ENCODE measurements at regions not wholly inside any gene's neighbourhood (a gene's known extent, or its start where the extent isn't known, plus 50 kb on each side); places are given as distances from the start of the nearest gene placed in this dataset.

- no peak for FAIRE-seq
These were observed 215.3 kb upstream of the SEMA6D start for GRCh38 chr15:47502041-47502440.

GRCh38 chr15:47503876-47504275 lies 213.4 kb upstream of the SEMA6D start:
- no peak for FAIRE-seq

DNA sequence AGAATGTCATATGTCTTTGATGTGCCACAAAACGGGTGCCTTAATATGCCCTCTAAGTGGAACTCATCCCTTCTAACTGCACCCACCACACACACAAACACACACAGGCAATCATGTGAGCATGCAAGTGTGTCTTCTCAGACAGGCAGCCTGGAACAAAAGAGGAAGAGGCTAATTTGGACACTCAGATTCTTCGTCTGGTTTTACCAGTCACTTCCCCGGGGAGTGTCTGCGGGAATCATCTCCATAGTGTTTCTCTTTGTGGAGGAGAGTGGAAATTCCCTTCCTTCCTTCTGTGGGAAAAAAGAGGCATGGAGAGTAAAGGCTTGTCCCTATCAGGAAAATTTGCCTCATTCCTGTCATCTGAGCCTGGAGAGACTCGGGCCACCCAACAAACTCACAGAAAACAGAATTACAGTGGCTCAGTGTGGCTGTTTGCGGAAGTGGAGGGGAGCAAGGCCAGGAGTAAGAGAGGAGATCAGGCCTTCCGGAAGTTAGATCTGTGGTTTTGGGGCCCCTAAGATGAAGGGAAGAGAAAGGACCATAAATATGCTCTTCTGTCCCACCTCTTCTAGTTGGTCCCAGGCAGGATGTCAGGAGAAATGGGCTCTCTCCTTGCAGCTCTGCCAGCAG lies 212.6 kb upstream of the SEMA6D start:
- FAIRE-seq, result no peak

- no peak for FAIRE-seq
These were observed 211.5 kb upstream of the SEMA6D start for GRCh38 chr15:47505712-47506328.

GRCh38 chr15:47506329-47507100 lies 210.8 kb upstream of the SEMA6D start:
- FAIRE-seq, result no peak

DNA sequence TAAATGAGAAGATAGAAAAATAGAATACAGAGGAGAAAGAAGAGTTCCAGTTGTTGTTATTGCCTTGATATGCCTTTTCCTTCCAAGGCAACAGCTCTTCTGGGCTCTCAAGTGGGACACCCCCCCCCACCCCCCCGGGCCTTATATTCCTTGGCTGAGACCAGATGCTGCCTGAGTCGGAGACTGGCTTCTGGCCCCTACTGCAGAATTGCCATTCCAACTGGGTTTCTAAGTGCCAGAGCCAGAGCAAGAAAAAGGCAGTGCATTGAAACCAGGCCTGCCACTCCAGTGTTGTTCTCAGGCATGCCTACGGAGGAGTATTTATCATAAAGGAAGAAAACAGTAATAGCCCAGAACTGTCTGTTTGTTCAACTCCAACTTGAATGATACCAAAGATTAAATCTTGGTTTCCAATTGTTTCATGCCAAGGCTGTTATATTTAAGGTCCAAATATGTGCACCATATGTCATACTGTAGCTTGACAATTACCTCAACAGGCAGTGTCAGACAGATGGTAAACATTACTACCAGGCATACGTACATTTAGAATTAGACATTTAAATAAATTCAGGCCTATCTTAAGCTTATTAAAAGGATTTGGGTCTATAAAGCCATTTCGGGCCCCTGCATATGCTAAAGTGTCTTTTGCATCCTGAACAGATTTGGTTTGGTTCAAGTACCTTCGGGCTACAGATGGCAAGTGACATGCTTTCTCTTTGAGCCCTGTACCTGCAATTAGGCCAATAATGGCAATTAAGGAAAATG lies 209.9 kb upstream of the SEMA6D start:
- FAIRE-seq, result no peak

- FAIRE-seq, result no peak
These were observed 206.0 kb upstream of the SEMA6D start for GRCh38 chr15:47511261-47511660.

DNA sequence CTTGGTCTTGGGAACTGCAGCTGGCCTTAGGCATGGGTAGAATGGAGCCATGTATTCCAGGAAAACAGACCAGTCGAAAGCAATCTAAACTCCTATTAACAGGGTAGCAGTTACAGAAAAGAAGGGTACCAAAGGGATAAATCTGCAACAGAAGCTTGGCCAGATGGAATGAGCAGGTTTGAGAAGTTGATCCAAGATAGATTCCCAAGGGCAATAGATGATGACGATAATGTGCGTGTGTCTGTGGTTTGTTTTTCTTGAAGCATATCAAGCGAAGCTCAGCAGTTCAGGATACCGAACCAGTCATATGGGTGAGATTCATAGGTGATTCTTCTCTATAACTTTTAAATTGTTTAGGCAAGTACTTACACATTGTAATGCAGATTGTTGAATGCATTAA lies 203.8 kb upstream of the SEMA6D start:
- FAIRE-seq, result no peak

DNA sequence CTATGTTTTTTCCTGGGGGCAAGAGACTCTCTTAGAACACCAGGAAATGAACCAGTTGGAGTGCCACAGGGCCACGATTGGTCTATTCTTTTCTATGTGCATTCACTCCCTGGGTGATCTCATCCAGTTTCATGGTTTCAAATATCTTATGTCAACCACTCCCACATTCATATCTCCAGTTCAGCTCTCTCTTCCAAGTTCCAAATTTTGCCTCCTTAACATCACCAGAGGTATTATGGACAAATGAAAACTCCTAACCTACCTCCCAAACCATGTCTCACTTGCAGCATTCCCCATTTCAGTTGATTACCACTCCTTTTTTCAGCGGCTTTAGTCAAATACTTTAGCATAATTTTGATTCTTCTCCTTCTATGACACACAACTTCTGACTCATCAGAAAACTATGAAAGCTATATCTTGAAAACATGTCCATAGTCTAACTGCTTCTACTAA lies 203.1 kb upstream of the SEMA6D start:
- no peak for FAIRE-seq

DNA sequence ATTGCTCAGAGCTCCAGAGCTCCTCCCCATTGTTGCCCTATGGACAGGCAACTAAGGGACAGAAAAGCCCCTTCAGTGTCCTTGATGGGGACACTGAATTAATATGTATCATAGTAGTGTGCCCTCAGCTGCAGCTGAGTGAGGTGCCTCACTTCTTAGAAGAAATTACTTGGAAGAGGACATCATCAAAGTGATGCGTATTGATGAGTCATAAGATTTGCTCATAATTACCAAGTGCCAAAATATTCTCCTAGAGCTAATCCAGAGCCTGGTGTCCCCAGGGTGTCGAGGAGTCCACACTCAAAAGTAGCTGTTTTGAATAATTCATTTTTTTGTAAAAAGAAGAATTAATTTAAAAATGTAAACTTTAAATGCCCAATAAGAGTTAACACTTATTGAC lies 200.7 kb upstream of the SEMA6D start:
- FAIRE-seq, result no peak

DNA sequence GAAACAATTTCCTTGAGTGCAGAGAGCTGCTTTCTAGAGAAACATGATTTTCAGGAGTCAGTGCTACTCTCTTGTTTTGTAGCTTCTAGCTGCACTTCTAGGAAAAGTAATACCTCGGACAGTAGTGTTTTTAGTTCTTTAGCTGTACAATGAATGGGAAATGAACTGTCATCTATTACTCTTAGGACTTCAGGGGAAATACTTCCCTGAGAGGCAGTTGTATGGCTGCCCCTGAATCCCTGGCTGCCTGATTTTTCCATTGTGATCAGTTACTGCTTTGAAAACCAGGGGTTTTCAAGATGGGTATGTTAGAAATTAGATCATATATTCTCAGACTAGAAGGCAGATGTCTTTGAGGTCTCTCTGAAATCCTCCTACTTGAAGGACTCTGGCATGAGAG lies 200.3 kb upstream of the SEMA6D start:
- FAIRE-seq, result no peak

- no peak for FAIRE-seq
These were observed 199.6 kb upstream of the SEMA6D start for GRCh38 chr15:47517737-47518136.

DNA sequence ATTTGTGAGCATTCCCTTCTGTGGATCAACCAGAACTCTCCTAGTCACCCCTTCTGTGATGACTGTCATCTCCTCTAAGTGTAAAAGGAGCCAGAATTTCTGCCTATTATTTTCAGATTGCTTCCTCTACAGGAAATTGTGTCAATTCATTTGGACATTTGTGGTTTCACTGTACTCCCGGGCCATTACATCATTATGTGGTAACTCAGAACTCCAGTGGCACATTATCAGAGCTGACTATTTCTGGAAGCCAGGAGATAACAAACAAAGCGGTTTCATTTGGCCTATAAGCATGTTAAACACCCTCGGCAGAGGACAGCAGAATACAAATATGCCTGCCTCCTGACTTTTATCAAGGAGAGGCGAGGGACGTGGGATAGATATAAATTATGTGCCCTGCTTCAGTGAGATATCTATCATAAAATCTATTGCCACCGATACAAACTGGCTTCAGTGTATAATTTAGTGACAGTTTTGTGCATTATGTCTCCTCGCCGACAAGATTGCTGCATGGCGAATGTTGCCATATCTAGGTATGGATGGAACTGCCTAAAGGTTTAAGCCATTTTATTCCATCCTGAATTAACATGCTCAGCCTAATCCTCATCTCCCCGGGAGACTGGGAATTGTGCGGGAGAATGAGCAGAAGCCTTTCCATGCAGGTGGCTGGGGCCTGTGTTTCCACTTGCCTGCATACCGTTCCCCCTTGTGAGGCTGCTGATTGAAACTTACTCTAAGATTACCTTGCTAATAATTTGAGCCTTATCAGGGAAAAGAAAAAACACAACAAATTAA lies 193.4 kb upstream of the SEMA6D start:
- no peak for FAIRE-seq

DNA sequence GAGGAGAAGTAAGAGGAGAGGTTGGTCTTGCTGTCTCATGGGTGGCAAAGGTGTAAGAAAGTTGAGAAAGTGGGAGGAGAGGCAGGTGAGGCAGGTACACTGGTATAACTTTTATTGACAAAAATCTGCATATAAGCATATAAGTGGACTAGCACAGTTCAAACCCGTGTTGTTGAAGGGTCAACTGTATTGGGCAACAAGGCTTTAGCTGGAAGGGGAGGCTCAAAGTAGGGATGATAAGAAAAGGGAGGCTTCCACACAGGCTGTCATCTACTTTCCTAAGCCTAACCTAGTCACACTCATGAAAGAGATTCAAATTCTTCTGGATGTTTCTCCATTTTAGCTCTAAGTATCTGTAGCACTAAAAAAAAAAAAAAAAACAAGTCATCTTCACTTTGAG lies 188.1 kb upstream of the SEMA6D start:
- no peak for FAIRE-seq

GRCh38 chr15:47534673-47535072 lies 182.6 kb upstream of the SEMA6D start:
- FAIRE-seq, result no peak

DNA sequence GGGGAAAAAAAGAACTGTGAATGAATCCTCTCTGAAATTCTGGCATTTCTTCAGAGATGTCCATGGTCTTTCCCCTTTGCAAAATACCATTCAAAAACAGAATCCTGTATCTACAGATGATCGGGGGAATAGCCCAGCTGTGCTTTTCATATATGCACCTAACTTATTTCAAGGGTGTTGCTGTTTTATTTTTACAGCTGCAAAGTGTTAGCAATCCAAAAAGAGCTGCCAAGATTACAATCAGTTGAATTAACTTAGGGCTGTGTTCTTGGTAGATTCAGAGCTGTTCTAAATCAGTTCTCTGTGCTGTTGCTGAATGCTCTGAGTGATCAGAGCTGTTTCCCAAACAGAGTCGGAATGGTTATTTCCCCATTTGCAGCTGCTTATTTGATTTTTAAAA lies 175.7 kb upstream of the SEMA6D start:
- no peak for FAIRE-seq

GRCh38 chr15:47542312-47542989 lies 174.9 kb upstream of the SEMA6D start:
- no peak for FAIRE-seq

GRCh38 chr15:47548231-47548630 lies 169.1 kb upstream of the SEMA6D start:
- no peak for FAIRE-seq

- no peak for FAIRE-seq
These were observed 168.3 kb upstream of the SEMA6D start for GRCh38 chr15:47548986-47549385.

DNA sequence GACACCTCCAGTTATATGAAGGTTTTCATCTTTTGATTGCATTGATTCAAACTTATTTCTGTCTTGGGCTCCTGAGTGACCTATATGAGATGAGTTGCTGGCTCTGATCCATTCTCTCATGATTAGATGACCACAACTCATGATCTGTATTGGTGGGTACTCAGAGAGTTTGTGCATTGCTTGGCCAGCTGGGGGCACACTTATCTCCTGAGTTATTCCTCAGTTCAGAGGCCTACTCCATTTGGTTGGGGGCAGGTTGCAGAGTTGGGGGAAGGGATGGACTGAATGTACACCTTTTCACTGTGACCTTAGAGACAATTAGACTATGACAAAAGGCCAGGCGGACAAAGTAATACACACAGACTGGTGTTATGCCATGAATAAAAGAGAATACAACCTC lies 166.2 kb upstream of the SEMA6D start:
- FAIRE-seq, result no peak

DNA sequence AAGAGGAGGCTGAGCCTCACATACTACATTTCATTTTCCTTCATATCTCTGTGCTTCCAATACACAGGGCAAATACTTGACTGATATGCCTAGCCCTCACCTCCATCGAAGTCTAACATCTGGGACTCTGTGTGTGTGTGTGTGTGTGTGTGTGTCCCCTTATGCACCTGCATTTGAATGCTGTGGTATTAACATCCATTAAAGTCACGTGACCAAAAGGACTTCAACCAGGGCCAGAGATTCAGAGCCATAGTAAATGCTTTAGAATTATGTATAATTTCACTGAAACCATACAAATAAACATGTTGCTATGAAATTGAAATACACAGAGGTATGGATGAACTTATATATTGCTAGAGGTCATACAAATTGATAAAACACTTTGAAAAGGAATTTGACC lies 165.8 kb upstream of the SEMA6D start:
- no peak for FAIRE-seq

All from A204.1 (cell line).